Kidney (tissue), 13 donors: ENCODE measurements at regions not wholly inside any gene's neighbourhood (a gene's known extent, or its start where the extent isn't known, plus 50 kb on each side); places are given as distances from the start of the nearest gene placed in this dataset.

Experiments used
- DNase-seq, 5 donors: peaks; one replicate each; pipeline ENCODE4 v3.0.0-alpha.2; 2013 to 2020
- FAIRE-seq: peaks from 2 replicates; lab custom pipeline; 2012; peaks lifted over from hg19 to GRCh38; lab: Jason Lieb, UNC
- H3K27ac ChIP-seq, 2 donors: one replicate each; pipeline ENCODE4 v1.7.0; 2013; ENCODE audit warnings: low read depth in 2 of 2, low read length in 2 of 2, inconsistent platforms in 1 of 2
- H3K27me3 ChIP-seq: one replicate; pipeline ENCODE4 v1.7.1; 2013; ENCODE audit warnings: low read length, inconsistent platforms; ENCODE audit not compliant: control insufficient read depth, insufficient read depth
- H3K36me3 ChIP-seq, 3 donors: one replicate each; pipeline versions ENCODE4 v1.7.0 to v1.7.1; 2013; ENCODE audit warnings: low read length in 3 of 3, control low read depth in 1 of 3, inconsistent platforms in 1 of 3; ENCODE audit not compliant: insufficient read depth in 3 of 3, control insufficient read depth in 2 of 3
- H3K4me1 ChIP-seq, 3 donors: one replicate each; pipeline versions ENCODE4 v1.7.0 to v1.7.1; 2013; ENCODE audit warnings: low read length in 3 of 3, inconsistent platforms in 1 of 3, low read depth in 1 of 3; ENCODE audit not compliant: control insufficient read depth in 2 of 3, insufficient read depth in 2 of 3
- H3K4me3 ChIP-seq, 3 donors: one replicate each; pipeline versions ENCODE4 v1.7.0 to v1.8.1; 2013; ENCODE audit warnings: low read length in 3 of 3, control low read depth in 1 of 3, inconsistent platforms in 1 of 3
- H3K9ac ChIP-seq, 3 donors: one replicate each; pipeline versions ENCODE4 v1.7.0 to v1.7.1; 2013; ENCODE audit warnings: low read length in 3 of 3, control low read depth in 1 of 3, inconsistent platforms in 1 of 3
- H3K9me3 ChIP-seq, 3 donors: one replicate each; pipeline versions ENCODE4 v1.7.0 to v1.7.1; 2013; ENCODE audit warnings: low read length in 3 of 3, control low read depth in 1 of 3, inconsistent platforms in 1 of 3; ENCODE audit not compliant: control insufficient read depth in 2 of 3, insufficient read depth in 1 of 3
- CTCF ChIP-seq: IDR thresholded peaks from 3 replicates; pipeline ENCODE4 v1.5.1; 2012; ENCODE audit warnings: mild to moderate bottlenecking, moderate library complexity, borderline replicate concordance; ENCODE audit not compliant: insufficient read depth; ENCODE audit errors: extremely low read depth
- intact Hi-C: fragments of 100-400 bp; cut with DNase I; formaldehyde crosslinking; loops from one replicate; pipeline ENCODE4 v1.11.1; 2022
- donor health status: control.
- donor health status: control.
- donor health status: control.
- donor health status: control.
- donor health status: control.
- donor health status: DM: yes; HTN: yes; CAD: no.
- donor health status: Normal renal cell carcinoma (clear cell type).

DNA sequence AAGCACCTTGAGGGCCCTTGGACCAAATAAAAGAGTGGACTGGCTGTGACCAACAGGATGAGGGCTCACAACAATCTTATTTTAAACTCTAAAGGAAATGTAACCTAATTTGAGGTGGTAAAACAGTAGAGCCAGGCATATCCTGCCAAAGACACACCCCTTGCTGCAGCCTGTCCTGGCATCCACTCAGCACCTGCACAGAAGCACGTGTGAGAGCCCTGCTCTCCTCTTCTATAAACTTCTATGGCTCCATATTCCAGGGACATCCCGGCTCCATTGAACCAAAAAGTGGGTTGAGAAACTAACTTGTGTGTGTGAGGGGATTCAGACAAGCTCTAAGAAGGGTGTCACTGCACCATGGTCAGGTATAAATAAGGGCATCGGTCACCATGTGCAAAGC lies 190.9 kb upstream of the CHRNA7 start:
- TF ChIP-seq CTCF = no peak
- no peak overlapping the region for H3K9ac ChIP-seq
- H3K4me3 ChIP-seq = no peak overlapping the region
- H3K9me3 ChIP-seq = no peaks in the 10 kb centered on the region
- no peaks in the 10 kb centered on the region for H3K36me3 ChIP-seq
- intact Hi-C loops = no loop called here
- no peak overlapping the region for H3K27ac ChIP-seq
- no peaks in the 10 kb centered on the region for H3K27me3 ChIP-seq
- no peak for DNase-seq
- H3K4me1 ChIP-seq = no peaks in the 10 kb centered on the region
- FAIRE-seq = no peak

GRCh38 chr15:31840849-31841476 lies 189.4 kb upstream of the CHRNA7 start:
- no peak for TF ChIP-seq CTCF
- no peaks in the 10 kb centered on the region for H3K36me3 ChIP-seq
- no peak for FAIRE-seq

GRCh38 chr15:31842532-31843195 lies 187.7 kb upstream of the CHRNA7 start:
- intact Hi-C loops = no loop called here
- H3K27me3 ChIP-seq = no peaks in the 10 kb centered on the region
- no peak overlapping the region for H3K9ac ChIP-seq
- TF ChIP-seq CTCF = no peak
- no peak for FAIRE-seq
- H3K36me3 ChIP-seq = no peaks in the 10 kb centered on the region
- H3K27ac ChIP-seq = no peak overlapping the region
- no peaks in the 10 kb centered on the region for H3K9me3 ChIP-seq
- H3K4me3 ChIP-seq = no peak overlapping the region
- DNase-seq = no peak
- no peaks in the 10 kb centered on the region for H3K4me1 ChIP-seq

More at GRCh38 chr15:31840849-31841476, 189.4 kb upstream of the CHRNA7 start:
- Histone ChIP-seq H3K9me3 (no peaks in the 10 kb centered on the region), H3K27ac (no peak overlapping the region), H3K27me3 (no peaks in the 10 kb centered on the region), H3K9ac (no peak overlapping the region), H3K4me1 (no peaks in the 10 kb centered on the region), H3K4me3 (no peak overlapping the region)
- intact Hi-C loops = no loop called here
- DNase-seq = no peak
